ENCODE measurements at regions not wholly inside any gene's neighbourhood (a gene's known extent, or its start where the extent isn't known, plus 50 kb on each side); places are given as distances from the start of the nearest gene placed in this dataset.

- TF ChIP-seq TAF1 (IDR thresholded peaks at IDR 0.05; ENCODE audit: borderline replicate concordance, insufficient read depth, low read length) = no peak
- no peak for TF ChIP-seq POLR2AphosphoS5 (IDR thresholded peaks at IDR 0.05; ENCODE audit: low read depth, low read length)
- no peak for TF ChIP-seq FOXP2 (optimal IDR thresholded peaks at IDR 0.05; ENCODE audit: borderline replicate concordance, extremely low read depth, extremely low read length, insufficient read depth)
- no peak for TF ChIP-seq REST (IDR thresholded peaks at IDR 0.05; ENCODE audit: insufficient read depth in 1 of 2, low read depth in 2 of 2, low read length in 2 of 2)
- TF ChIP-seq SIN3A (IDR thresholded peaks at IDR 0.05; ENCODE audit: borderline replicate concordance, insufficient read depth, low read length) = no peak
These were observed 80.9 kb upstream of the SPATA31D4 start for GRCh38 chr9:81847181-81847915.

- TF ChIP-seq SIN3A (IDR thresholded peaks at IDR 0.05; ENCODE audit: borderline replicate concordance, insufficient read depth, low read length) (no peak), POLR2AphosphoS5 (IDR thresholded peaks at IDR 0.05; ENCODE audit: low read depth, low read length) (no peak), REST (IDR thresholded peaks at IDR 0.05; ENCODE audit: insufficient read depth in 1 of 2, low read depth in 2 of 2, low read length in 2 of 2) (no peak), FOXP2 (optimal IDR thresholded peaks at IDR 0.05; ENCODE audit: borderline replicate concordance, extremely low read depth, extremely low read length, insufficient read depth) (no peak), TAF1 (IDR thresholded peaks at IDR 0.05; ENCODE audit: borderline replicate concordance, insufficient read depth, low read length) (no peak)
These were observed 79.8 kb upstream of the SPATA31D4 start for GRCh38 chr9:81848472-81848871.

GRCh38 chr9:81849631-81850259, 78.5 kb upstream of the SPATA31D4 start:
- TF ChIP-seq FOXP2 (optimal IDR thresholded peaks at IDR 0.05; ENCODE audit: borderline replicate concordance, extremely low read depth, extremely low read length, insufficient read depth) = no peak
- no peak for TF ChIP-seq SIN3A (IDR thresholded peaks at IDR 0.05; ENCODE audit: borderline replicate concordance, insufficient read depth, low read length)
- TF ChIP-seq REST (IDR thresholded peaks at IDR 0.05; ENCODE audit: insufficient read depth in 1 of 2, low read depth in 2 of 2, low read length in 2 of 2) = no peak
- TF ChIP-seq TAF1 (IDR thresholded peaks at IDR 0.05; ENCODE audit: borderline replicate concordance, insufficient read depth, low read length) = no peak
- no peak for TF ChIP-seq POLR2AphosphoS5 (IDR thresholded peaks at IDR 0.05; ENCODE audit: low read depth, low read length)

- TF ChIP-seq POLR2AphosphoS5 (IDR thresholded peaks at IDR 0.05; ENCODE audit: low read depth, low read length) (no peak), REST (IDR thresholded peaks at IDR 0.05; ENCODE audit: insufficient read depth in 1 of 2, low read depth in 2 of 2, low read length in 2 of 2) (no peak), SIN3A (IDR thresholded peaks at IDR 0.05; ENCODE audit: borderline replicate concordance, insufficient read depth, low read length) (no peak), TAF1 (IDR thresholded peaks at IDR 0.05; ENCODE audit: borderline replicate concordance, insufficient read depth, low read length) (no peak), FOXP2 (optimal IDR thresholded peaks at IDR 0.05; ENCODE audit: borderline replicate concordance, extremely low read depth, extremely low read length, insufficient read depth) (no peak)
These were observed 77.5 kb upstream of the SPATA31D4 start for GRCh38 chr9:81850724-81851123.
